Smooth muscle cell (in vitro differentiated cells): ENCODE measurements at regions not wholly inside any gene's neighbourhood (a gene's known extent, or its start where the extent isn't known, plus 50 kb on each side); places are given as distances from the start of the nearest gene placed in this dataset.

Experiments used
- DNase-seq: peaks from one replicate; lab custom pipeline; 2025; ENCODE audit not compliant: unreplicated experiment; lab: John Stamatoyannopoulos, UW
- H2AFZ ChIP-seq: fragments of 200-600 bp; sonication (generic); 2 replicates; pipeline ENCODE4 v1.6.0; 2016; ENCODE audit warnings: antibody characterized with exemption, low read depth, mild to moderate bottlenecking
- H3F3A ChIP-seq: fragments of 200-600 bp; sonication (generic); 2 replicates; pipeline ENCODE4 v1.6.0; 2017; ENCODE audit warnings: antibody characterized with exemption, low read depth
- H3K27ac ChIP-seq: fragments of 200-600 bp; sonication (generic); 2 replicates; pipeline ENCODE4 v1.5.1; 2016; ENCODE audit warnings: low read depth, mild to moderate bottlenecking
- H3K27me3 ChIP-seq: fragments of 200-600 bp; sonication (generic); 2 replicates; pipeline ENCODE4 v1.6.1; 2016; ENCODE audit warnings: low read depth, mild to moderate bottlenecking
- H3K36me3 ChIP-seq: fragments of 200-600 bp; sonication (generic); 2 replicates; pipeline ENCODE4 v1.5.1; 2016; ENCODE audit warnings: low read depth
- H3K4me1 ChIP-seq: fragments of 200-600 bp; sonication (generic); 2 replicates; pipeline ENCODE4 v1.5.1; 2016; ENCODE audit warnings: low read depth
- H3K4me2 ChIP-seq: fragments of 200-600 bp; sonication (generic); 2 replicates; pipeline ENCODE4 v1.6.0; 2016; ENCODE audit warnings: mild to moderate bottlenecking
- H3K4me3 ChIP-seq: fragments of 200-600 bp; sonication (generic); 2 replicates; pipeline ENCODE4 v1.5.1; 2016; ENCODE audit warnings: mild to moderate bottlenecking
- H3K79me2 ChIP-seq: fragments of 200-600 bp; sonication (generic); 2 replicates; pipeline ENCODE4 v1.6.0; 2016; ENCODE audit warnings: low read depth, mild to moderate bottlenecking
- H3K9ac ChIP-seq: fragments of 200-600 bp; sonication (generic); 2 replicates; pipeline ENCODE4 v1.6.0; 2016; ENCODE audit warnings: low read depth
- H3K9me3 ChIP-seq: fragments of 200-600 bp; sonication (generic); replicated peaks from 2 replicates; pipeline ENCODE4 v1.5.1; 2016; ENCODE audit warnings: low read depth
- H4K20me1 ChIP-seq: fragments of 200-600 bp; sonication (generic); 2 replicates; pipeline ENCODE4 v1.6.0; 2016; ENCODE audit warnings: low read depth
- CTCF ChIP-seq: fragments of 200-600 bp; sonication (generic); IDR thresholded peaks from 2 replicates; pipeline ENCODE4 v1.5.1; 2017; ENCODE audit warnings: borderline replicate concordance, mild to moderate bottlenecking, antibody characterized with exemption; ENCODE audit not compliant: insufficient read depth, poor library complexity, severe bottlenecking
- WGBS: methylation state at CpG from one replicate; pipeline ENCODE4 v1.1.7; 2016; ENCODE audit warnings: low lambda C conversion rate; 5-methylcytosine and 5-hydroxymethylcytosine counted together

- no peak overlapping the region for H3K27ac ChIP-seq
- 81% methylated on average over 14 of the region's 14 CpGs for WGBS
- H2AFZ ChIP-seq: no peak overlapping the region
- H3K4me3 ChIP-seq: no peak overlapping the region
- H3K27me3 ChIP-seq: peaks cover 3% of the 10 kb centered on the region
- H3K79me2 ChIP-seq: no peaks in the 10 kb centered on the region
- no peaks in the 10 kb centered on the region for H3F3A ChIP-seq
- no peaks in the 10 kb centered on the region for H3K9me3 ChIP-seq
- TF ChIP-seq CTCF: no peak
- H3K4me2 ChIP-seq: no peak overlapping the region
- H3K4me1 ChIP-seq: no peaks in the 10 kb centered on the region
- no peaks in the 10 kb centered on the region for H3K36me3 ChIP-seq
- H3K9ac ChIP-seq: no peak overlapping the region
- no peaks in the 10 kb centered on the region for H4K20me1 ChIP-seq
- DNase-seq: no peak
Measured at GRCh38 chr5:1963941-1964451, 81.3 kb upstream of the IRX4 start.

- no peaks in the 10 kb centered on the region for H4K20me1 ChIP-seq
- H2AFZ ChIP-seq: no peak overlapping the region
- no peak overlapping the region for H3K9ac ChIP-seq
- H3K36me3 ChIP-seq: no peaks in the 10 kb centered on the region
- H3K9me3 ChIP-seq: no peaks in the 10 kb centered on the region
- TF ChIP-seq CTCF: no peak
- H3K79me2 ChIP-seq: no peaks in the 10 kb centered on the region
- no peak overlapping the region for H3K27ac ChIP-seq
- H3F3A ChIP-seq: no peaks in the 10 kb centered on the region
- no peak overlapping the region for H3K4me2 ChIP-seq
- no peak overlapping the region for H3K4me3 ChIP-seq
- H3K4me1 ChIP-seq: no peaks in the 10 kb centered on the region
- H3K27me3 ChIP-seq: peaks cover 3% of the 10 kb centered on the region
- DNase-seq: no peak
- WGBS: 95% methylated on average over 12 of the region's 12 CpGs
Measured at GRCh38 chr5:1963358-1963757, 80.6 kb upstream of the IRX4 start.

- DNase-seq: no peak
- peaks cover 3% of the 10 kb centered on the region for H3K27me3 ChIP-seq
- no peaks in the 10 kb centered on the region for H4K20me1 ChIP-seq
- no peaks in the 10 kb centered on the region for H3K9me3 ChIP-seq
- 94% methylated on average over 13 of the region's 13 CpGs for WGBS
- no peaks in the 10 kb centered on the region for H3F3A ChIP-seq
- no peak overlapping the region for H3K9ac ChIP-seq
- no peak for TF ChIP-seq CTCF
- H3K4me1 ChIP-seq: no peaks in the 10 kb centered on the region
- no peak overlapping the region for H3K4me2 ChIP-seq
- no peak overlapping the region for H2AFZ ChIP-seq
- H3K79me2 ChIP-seq: no peaks in the 10 kb centered on the region
- H3K4me3 ChIP-seq: no peak overlapping the region
- H3K36me3 ChIP-seq: no peaks in the 10 kb centered on the region
- H3K27ac ChIP-seq: no peak overlapping the region
Measured at GRCh38 chr5:1962619-1963355, 80.1 kb upstream of the IRX4 start.
